K562 (cell line): ENCODE measurements at regions not wholly inside any gene's neighbourhood (a gene's known extent, or its start where the extent isn't known, plus 50 kb on each side); places are given as distances from the start of the nearest gene placed in this dataset.

Experiments
- ATAC-seq: fragments of 200-7000 bp; cut with Tn5 transposase; 3 replicates; pipeline ENCODE4 v1.9.1; 2020; ENCODE audit warnings: moderate library complexity
- BruUV-seq: library from RNA; stranded (reverse); fragments of 400-500 nt; replicated peaks from 2 replicates; lab custom pipeline; 2021; lab: Mats Ljungman, UMichigan
- CTCF ChIA-PET: fragments of 300-600 bp; formaldehyde crosslinking; extraction: SDS; loops from one replicate; lab custom pipeline; 2021; ENCODE audit warnings: low intra/inter-chr PET ratio; lab: Yijun Ruan, JAX
- POLR2A ChIA-PET: fragments of 300-600, 350-650 bp; sonication (Branson Sonifier 250); formaldehyde crosslinking; extraction: SDS; loops from one replicate; lab custom pipeline; 2021; ENCODE audit warnings: antibody characterized with exemption, inconsistent platforms; lab: Yijun Ruan, JAX
- DNase-seq, 4 experiments: peaks; one replicate each; pipeline versions ENCODE4 v3.0.0 to v3.0.0-alpha.2; 2011 to 2018; ENCODE audit warnings: low spot score in 3 of 4, mixed read lengths in 3 of 4; ENCODE audit errors: extremely low read depth in 1 of 4
- FAIRE-seq: peaks from 2 replicates; lab custom pipeline; 2011; peaks lifted over from hg19 to GRCh38; lab: Jason Lieb, UNC
- H2AFZ ChIP-seq: 2 replicates; pipeline ENCODE4 v1.6.0; 2011; ENCODE audit warnings: low read depth, low read length, control low read depth, inconsistent platforms
- H3K27ac ChIP-seq: fragments of 200-600 bp; 3 replicates; pipeline ENCODE4 v1.8.0; 2011; ENCODE audit warnings: low read depth, mild to moderate bottlenecking, control low read depth, inconsistent platforms, low read length, moderate library complexity, mixed read lengths; ENCODE audit errors: extremely low read depth
- H3K27me3 ChIP-seq, 2 experiments: fragments of 300-600 bp in 1 of 2; 2 replicates in 1 of 2; 3 replicates in 1 of 2; pipeline versions ENCODE4 v1.6.0 to v1.8.0; 2011; ENCODE audit warnings: inconsistent platforms in 2 of 2, low read length in 2 of 2, mild to moderate bottlenecking in 1 of 2, mixed read lengths in 1 of 2, moderate library complexity in 1 of 2; ENCODE audit not compliant: control insufficient read depth in 2 of 2, insufficient read depth in 2 of 2
- H3K36me3 ChIP-seq: fragments of 300-600 bp; 3 replicates; pipeline ENCODE4 v1.8.0; 2011; ENCODE audit warnings: mild to moderate bottlenecking, low read length, inconsistent platforms; ENCODE audit not compliant: control insufficient read depth, insufficient read depth
- H3K4me1 ChIP-seq, 2 experiments: fragments of 200-600 bp in 1 of 2; replicated peaks in 1 of 2; 2 replicates in 1 of 2; 3 replicates in 1 of 2; pipeline versions ENCODE4 v1.5.1 to v1.8.0; 2011; ENCODE audit warnings: inconsistent platforms in 2 of 2, low read length in 2 of 2, mild to moderate bottlenecking in 1 of 2, mixed read lengths in 1 of 2, moderate library complexity in 1 of 2; ENCODE audit not compliant: control insufficient read depth in 2 of 2, insufficient read depth in 2 of 2
- H3K4me2 ChIP-seq: 2 replicates; pipeline ENCODE4 v1.6.1; 2011; ENCODE audit warnings: low read length, control low read depth, inconsistent platforms, mixed read lengths; ENCODE audit not compliant: insufficient read depth
- H3K4me3 ChIP-seq: fragments of 200-600 bp; sonication (generic), shearing (Covaris generic); 2 replicates; pipeline ENCODE4 v1.5.1; 2016; ENCODE audit warnings: control low read depth, inconsistent platforms
- H3K79me2 ChIP-seq: fragments of 200-600 bp; 3 replicates; pipeline ENCODE4 v1.8.0; 2011; ENCODE audit warnings: low read length, inconsistent platforms; ENCODE audit not compliant: control insufficient read depth, insufficient read depth
- H3K9ac ChIP-seq, 2 experiments: 2 replicates each; pipeline versions ENCODE4 v1.6.0 to v1.6.1; 2011; ENCODE audit warnings: low read depth in 2 of 2, low read length in 2 of 2, control low read depth in 1 of 2, inconsistent platforms in 1 of 2, mild to moderate bottlenecking in 1 of 2, mixed read lengths in 1 of 2; ENCODE audit not compliant: insufficient read depth in 1 of 2
- H3K9me1 ChIP-seq: one replicate; pipeline ENCODE4 v1.6.0; 2011; ENCODE audit warnings: inconsistent platforms, mild to moderate bottlenecking, low read length, moderate library complexity; ENCODE audit not compliant: control insufficient read depth, insufficient read depth
- H3K9me3 ChIP-seq: replicated peaks from 2 replicates; pipeline ENCODE4 v1.5.1; 2011; ENCODE audit warnings: low read depth, low read length, inconsistent platforms; ENCODE audit not compliant: control insufficient read depth, insufficient read depth
- H4K20me1 ChIP-seq: replicated peaks from 2 replicates; pipeline ENCODE4 v1.6.1; 2011; ENCODE audit warnings: low read length, inconsistent platforms, mixed read lengths; ENCODE audit not compliant: control insufficient read depth, insufficient read depth
- CBX8 ChIP-seq: fragments of 200-600 bp; sonication (generic); IDR thresholded peaks from 2 replicates; pipeline ENCODE4 v1.6.1; 2012; ENCODE audit warnings: borderline replicate concordance, mixed run types, low read depth, mild to moderate bottlenecking, moderate library complexity, mixed read lengths, low read length, control low read depth, inconsistent platforms; ENCODE audit not compliant: poor library complexity, severe bottlenecking; ENCODE audit errors: extremely low read depth
- DACH1 ChIP-seq: fragments of 450-650 bp; IDR thresholded peaks from 2 replicates; pipeline ENCODE4 v1.6.1; 2018; ENCODE audit not compliant: partially characterized antibody
- RBM15 ChIP-seq: fragments of 200-400 bp; formaldehyde crosslinking; IDR thresholded peaks from 2 replicates; pipeline ENCODE4 v1.6.1; 2018; ENCODE audit warnings: mild to moderate bottlenecking, low read length, moderate library complexity; ENCODE audit not compliant: insufficient read depth
- TAF9B ChIP-seq: fragments of 450-650 bp; IDR thresholded peaks from 2 replicates; pipeline ENCODE4 v1.6.1; 2018; ENCODE audit warnings: mild to moderate bottlenecking; ENCODE audit not compliant: partially characterized antibody
- ZNF217 ChIP-seq: sonication (generic); formaldehyde crosslinking; IDR thresholded peaks from 2 replicates; pipeline ENCODE4 v1.8.0; 2022; ENCODE audit warnings: mild to moderate bottlenecking, missing genetic modification reagents
- ZNF24 ChIP-seq: fragments of 450-650 bp; IDR thresholded peaks from 2 replicates; pipeline ENCODE4 v1.6.1; 2016
- ZNF408 ChIP-seq: fragments of 250-450 bp; sonication (Bioruptor Pico); IDR thresholded peaks from 2 replicates; pipeline ENCODE4 v1.4.0; 2020; ENCODE audit warnings: low read depth, mild to moderate bottlenecking, moderate library complexity
- WGBS: fragments of 100-300 bp; shearing (Covaris generic); methylation state at CpG from one replicate; pipeline ENCODE4 v1.1.6; 2016; ENCODE audit warnings: low coverage, mixed read lengths; ENCODE audit not compliant: insufficient coverage; ENCODE audit errors: missing lambda C conversion rate; 5-methylcytosine and 5-hydroxymethylcytosine counted together
- in situ Hi-C: fragments of 300-500 bp; cut with MboI; formaldehyde crosslinking; loops from 4 replicates; pipeline ENCODE4 v1.15.0; 2018; ENCODE audit warnings: inconsistent platforms, mixed read lengths
- intact Hi-C: fragments of 100-400 bp; cut with micrococcal nuclease; formaldehyde crosslinking; loops from 2 replicates; pipeline ENCODE4 v1.14.2; 2022
- TF ChIP-seq, protein P1 (sequence below), 2 experiments: IDR thresholded peaks; 2 replicates each; pipeline ENCODE4 v1.6.1; 2011; ENCODE audit warnings: borderline replicate concordance in 1 of 2, control low read depth in 1 of 2, low read depth in 1 of 2, low read length in 1 of 2, mild to moderate bottlenecking in 1 of 2, mixed read lengths in 1 of 2, moderate library complexity in 1 of 2; ENCODE audit not compliant: insufficient read depth in 1 of 2, insufficient read length in 1 of 2, poor library complexity in 1 of 2, severe bottlenecking in 1 of 2; ENCODE audit errors: extremely low read depth in 1 of 2
- TF ChIP-seq, protein P2 (sequence below): fragments of 250-450 bp; sonication (Bioruptor Pico); IDR thresholded peaks from 2 replicates; pipeline ENCODE4 v1.8.0; 2022; ENCODE audit warnings: moderate library complexity, mild to moderate bottlenecking, inconsistent platforms
- TF ChIP-seq, protein P3 (sequence below): fragments of 450-650 bp; IDR thresholded peaks from 2 replicates; pipeline ENCODE4 v1.7.0; 2016; ENCODE audit warnings: borderline replicate concordance

DNA sequence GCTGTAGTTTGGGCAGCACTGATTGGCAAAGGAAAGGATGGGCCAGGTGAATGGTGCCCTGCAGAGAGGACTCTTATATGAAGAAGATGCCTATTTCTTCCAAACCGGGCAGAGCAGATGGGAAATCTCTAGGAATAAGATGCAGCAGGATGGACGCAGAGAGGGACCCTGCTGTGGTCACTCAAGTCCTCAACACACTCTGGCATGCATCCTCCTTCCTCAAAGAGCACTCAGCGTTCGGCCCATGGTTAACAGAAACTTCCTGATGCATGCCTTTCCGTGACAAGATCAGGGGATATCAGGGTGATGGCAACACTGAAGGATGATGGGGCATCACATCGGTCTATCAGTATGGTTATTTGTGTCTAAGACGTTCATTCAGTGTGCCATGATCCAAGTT lies 232.7 kb downstream of the TTC32 start (continued):
- TF ChIP-seq, protein P1, sequence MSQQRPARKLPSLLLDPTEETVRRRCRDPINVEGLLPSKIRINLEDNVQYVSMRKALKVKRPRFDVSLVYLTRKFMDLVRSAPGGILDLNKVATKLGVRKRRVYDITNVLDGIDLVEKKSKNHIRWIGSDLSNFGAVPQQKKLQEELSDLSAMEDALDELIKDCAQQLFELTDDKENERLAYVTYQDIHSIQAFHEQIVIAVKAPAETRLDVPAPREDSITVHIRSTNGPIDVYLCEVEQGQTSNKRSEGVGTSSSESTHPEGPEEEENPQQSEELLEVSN (IDR thresholded peaks at IDR 0.05; ENCODE audit: borderline replicate concordance in 1 of 2, extremely low read depth in 1 of 2, insufficient read depth in 1 of 2, insufficient read length in 1 of 2, low read depth in 1 of 2, low read length in 1 of 2, poor library complexity in 1 of 2, severe bottlenecking in 1 of 2), result no peak
- TF ChIP-seq, protein P2, sequence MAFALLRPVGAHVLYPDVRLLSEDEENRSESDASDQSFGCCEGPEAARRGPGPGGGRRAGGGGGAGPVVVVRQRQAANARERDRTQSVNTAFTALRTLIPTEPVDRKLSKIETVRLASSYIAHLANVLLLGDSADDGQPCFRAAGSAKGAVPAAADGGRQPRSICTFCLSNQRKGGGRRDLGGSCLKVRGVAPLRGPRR (CRISPR knock-in tag), result no peak
- TF ChIP-seq TAF9B, result no peak

DNA sequence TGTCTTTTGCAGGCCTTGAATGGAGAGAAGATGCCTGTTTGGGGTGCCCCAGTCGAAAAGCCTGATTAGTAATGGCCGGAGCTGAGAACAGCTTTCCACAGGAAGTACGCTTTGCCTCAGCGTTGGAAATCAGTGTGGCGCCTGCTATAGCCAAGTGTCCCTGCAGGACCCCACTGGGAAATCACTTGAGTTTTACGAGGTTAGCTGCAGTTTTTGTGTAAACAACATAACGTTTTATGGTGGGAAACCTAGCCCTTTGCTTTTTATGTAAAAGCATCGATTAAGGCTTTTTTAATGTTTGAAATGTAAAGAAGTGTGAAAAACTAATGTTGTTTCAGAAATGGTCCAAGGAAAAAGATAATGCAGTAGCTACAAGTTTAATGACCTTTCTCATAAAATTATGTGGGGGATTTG lies 234.2 kb downstream of the TTC32 start:
- Histone ChIP-seq H4K20me1 (no peaks in the 10 kb centered on the region), H3K4me2 (no peak overlapping the region), H3K9me3 (no peaks in the 10 kb centered on the region), H3K9ac (no peak overlapping the region), H3K4me3 (no peak overlapping the region), H3K79me2 (no peaks in the 10 kb centered on the region), H3K27me3 (peaks cover 0 to 14% of the 10 kb centered on the region in 2 experiments; a peak in 3 of 5 replicates), H3K36me3 (no peaks in the 10 kb centered on the region), H3K4me1 (no peaks in the 10 kb centered on the region), H3K9me1 (no peaks in the 10 kb centered on the region), H3K27ac (no peak overlapping the region), H2AFZ (no peak overlapping the region)
- WGBS, result 8% methylated on average over 8 of the region's 8 CpGs
- DNase-seq, result no peak
- intact Hi-C loops (loop anchor here (10.0 kb wide), 1 partner anchor 303 kb away; no protein-coding TSS in a partner anchor), in situ Hi-C loops (no loop called here)
- ATAC-seq, result no peak
- TF ChIP-seq ZNF24, result no peak
- TF ChIP-seq, protein P3, sequence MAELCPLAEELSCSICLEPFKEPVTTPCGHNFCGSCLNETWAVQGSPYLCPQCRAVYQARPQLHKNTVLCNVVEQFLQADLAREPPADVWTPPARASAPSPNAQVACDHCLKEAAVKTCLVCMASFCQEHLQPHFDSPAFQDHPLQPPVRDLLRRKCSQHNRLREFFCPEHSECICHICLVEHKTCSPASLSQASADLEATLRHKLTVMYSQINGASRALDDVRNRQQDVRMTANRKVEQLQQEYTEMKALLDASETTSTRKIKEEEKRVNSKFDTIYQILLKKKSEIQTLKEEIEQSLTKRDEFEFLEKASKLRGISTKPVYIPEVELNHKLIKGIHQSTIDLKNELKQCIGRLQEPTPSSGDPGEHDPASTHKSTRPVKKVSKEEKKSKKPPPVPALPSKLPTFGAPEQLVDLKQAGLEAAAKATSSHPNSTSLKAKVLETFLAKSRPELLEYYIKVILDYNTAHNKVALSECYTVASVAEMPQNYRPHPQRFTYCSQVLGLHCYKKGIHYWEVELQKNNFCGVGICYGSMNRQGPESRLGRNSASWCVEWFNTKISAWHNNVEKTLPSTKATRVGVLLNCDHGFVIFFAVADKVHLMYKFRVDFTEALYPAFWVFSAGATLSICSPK, result no peak
- no peak for TF ChIP-seq DACH1
- no peak for TF ChIP-seq RBM15
- no peak for TF ChIP-seq ZNF408 (CRISPR knock-in tag)
- no peak for TF ChIP-seq ZNF217 (CRISPR knock-in tag)
- TF ChIP-seq CBX8, result no peak
- POLR2A ChIA-PET, result interaction anchor here (1.2 kb wide), 1 partner anchor 17 kb away, joined by 3 read pairs; no protein-coding TSS in a partner anchor
- CTCF ChIA-PET, result no interaction called here
- FAIRE-seq, result no peak
- BruUV-seq, result no TSS peak
